ENCODE measurements at regions not wholly inside any gene's neighbourhood (a gene's known extent, or its start where the extent isn't known, plus 50 kb on each side); places are given as distances from the start of the nearest gene placed in this dataset.
A peak's percentile ranks its signal among the peaks of the same experiment; 100 is the strongest.

DNA sequence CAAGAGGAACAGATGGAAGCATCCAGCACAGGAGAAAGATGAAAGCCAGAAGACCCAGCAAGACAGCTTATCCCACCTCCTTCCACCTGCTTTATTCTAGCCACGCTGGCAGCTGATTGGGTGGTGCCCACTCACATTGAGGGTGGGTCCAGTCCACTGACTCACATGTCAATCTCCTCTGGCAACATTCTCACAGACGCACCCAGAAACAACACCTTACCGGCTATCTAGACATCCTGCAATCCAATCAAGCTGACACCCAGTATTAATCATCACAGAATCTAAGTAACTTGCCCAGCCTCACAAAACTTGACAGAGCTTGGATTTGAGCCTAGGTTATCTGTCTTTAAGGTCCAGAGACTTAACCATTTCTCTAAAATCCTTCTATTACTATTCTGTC lies 208.9 kb downstream of the PAH start:
- TF ChIP-seq, protein P1, sequence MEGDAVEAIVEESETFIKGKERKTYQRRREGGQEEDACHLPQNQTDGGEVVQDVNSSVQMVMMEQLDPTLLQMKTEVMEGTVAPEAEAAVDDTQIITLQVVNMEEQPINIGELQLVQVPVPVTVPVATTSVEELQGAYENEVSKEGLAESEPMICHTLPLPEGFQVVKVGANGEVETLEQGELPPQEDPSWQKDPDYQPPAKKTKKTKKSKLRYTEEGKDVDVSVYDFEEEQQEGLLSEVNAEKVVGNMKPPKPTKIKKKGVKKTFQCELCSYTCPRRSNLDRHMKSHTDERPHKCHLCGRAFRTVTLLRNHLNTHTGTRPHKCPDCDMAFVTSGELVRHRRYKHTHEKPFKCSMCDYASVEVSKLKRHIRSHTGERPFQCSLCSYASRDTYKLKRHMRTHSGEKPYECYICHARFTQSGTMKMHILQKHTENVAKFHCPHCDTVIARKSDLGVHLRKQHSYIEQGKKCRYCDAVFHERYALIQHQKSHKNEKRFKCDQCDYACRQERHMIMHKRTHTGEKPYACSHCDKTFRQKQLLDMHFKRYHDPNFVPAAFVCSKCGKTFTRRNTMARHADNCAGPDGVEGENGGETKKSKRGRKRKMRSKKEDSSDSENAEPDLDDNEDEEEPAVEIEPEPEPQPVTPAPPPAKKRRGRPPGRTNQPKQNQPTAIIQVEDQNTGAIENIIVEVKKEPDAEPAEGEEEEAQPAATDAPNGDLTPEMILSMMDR (IDR thresholded peaks at IDR 0.05; ENCODE audit: unreplicated experiment) = no peak
- no peak for DNase-seq
- H3K4me3 Mint-ChIP-seq (ENCODE audit: low read depth, unreplicated experiment) = no peak overlapping the region
- CTCF ChIA-PET = no interaction called here
- no peaks in the 10 kb centered on the region for H3K9me3 Mint-ChIP-seq (ENCODE audit: low read depth, unreplicated experiment)
- H3K4me1 Mint-ChIP-seq (ENCODE audit: low read depth, unreplicated experiment) = no peaks in the 10 kb centered on the region
- no TSS peak for BruUV-seq (replicated peaks)
- H3K36me3 Mint-ChIP-seq (ENCODE audit: insufficient read depth, unreplicated experiment) = no peaks in the 10 kb centered on the region
- no peaks in the 10 kb centered on the region for H3K27me3 Mint-ChIP-seq (ENCODE audit: unreplicated experiment)
- intact Hi-C loops (cut with micrococcal nuclease; ENCODE audit: unreplicated experiment) = no loop called here
- H3K27ac Mint-ChIP-seq (ENCODE audit: unreplicated experiment) = no peak overlapping the region

DNA sequence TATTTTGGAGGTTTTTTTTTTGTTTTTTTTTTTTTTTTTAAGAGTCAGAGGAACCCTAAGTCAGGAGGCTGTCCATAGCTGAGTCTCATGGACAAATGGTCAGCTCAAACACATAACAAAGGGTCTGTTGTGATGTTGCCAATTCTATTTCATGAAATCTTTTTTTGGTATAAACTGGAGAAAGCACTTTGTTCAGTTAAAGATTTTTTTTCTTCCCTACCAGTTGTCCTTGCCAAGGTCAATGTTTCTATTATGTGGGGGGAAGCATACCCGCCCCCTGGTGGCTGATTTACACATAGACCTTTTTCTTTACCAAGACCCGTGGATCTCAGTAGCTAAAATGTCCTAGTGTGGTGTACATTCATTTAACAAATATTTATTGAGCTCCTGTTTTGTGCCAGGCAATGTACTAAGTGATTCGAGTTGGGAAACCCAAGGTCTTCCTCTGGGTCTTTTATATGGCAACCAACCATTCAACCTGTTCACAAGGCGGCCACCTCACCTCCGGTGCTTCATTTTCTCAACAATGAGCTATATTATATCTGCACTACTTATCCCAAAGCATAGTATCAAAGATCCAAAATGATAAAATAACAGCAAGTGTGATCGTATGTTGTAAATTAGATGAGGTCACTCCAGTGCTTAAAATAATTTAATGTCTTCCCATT lies 214.5 kb downstream of the PAH start:
- Mint-ChIP-seq H3K4me1 (ENCODE audit: low read depth, unreplicated experiment) (no peaks in the 10 kb centered on the region), H3K4me3 (ENCODE audit: low read depth, unreplicated experiment) (no peak overlapping the region), H3K9me3 (ENCODE audit: low read depth, unreplicated experiment) (no peaks in the 10 kb centered on the region), H3K36me3 (ENCODE audit: insufficient read depth, unreplicated experiment) (no peaks in the 10 kb centered on the region), H3K27me3 (ENCODE audit: unreplicated experiment) (no peaks in the 10 kb centered on the region), H3K27ac (ENCODE audit: unreplicated experiment) (no peak overlapping the region)
- CTCF ChIA-PET = interaction anchor here (0.7 to 1.3 kb wide), 5 partner anchors 12 to 402 kb away, joined by 3 to 4 read pairs (median 3); no protein-coding TSS in a partner anchor
- intact Hi-C loops (cut with micrococcal nuclease; ENCODE audit: unreplicated experiment) = loop anchor here (5.0 kb wide), 1 partner anchor 220 kb away; the partner anchor contains the start of gene IGF1
- peak; percentile 55 for DNase-seq
- no TSS peak for BruUV-seq (replicated peaks)
- TF ChIP-seq, protein P1 (IDR thresholded peaks at IDR 0.05; ENCODE audit: unreplicated experiment) = peak; percentile 38

DNA sequence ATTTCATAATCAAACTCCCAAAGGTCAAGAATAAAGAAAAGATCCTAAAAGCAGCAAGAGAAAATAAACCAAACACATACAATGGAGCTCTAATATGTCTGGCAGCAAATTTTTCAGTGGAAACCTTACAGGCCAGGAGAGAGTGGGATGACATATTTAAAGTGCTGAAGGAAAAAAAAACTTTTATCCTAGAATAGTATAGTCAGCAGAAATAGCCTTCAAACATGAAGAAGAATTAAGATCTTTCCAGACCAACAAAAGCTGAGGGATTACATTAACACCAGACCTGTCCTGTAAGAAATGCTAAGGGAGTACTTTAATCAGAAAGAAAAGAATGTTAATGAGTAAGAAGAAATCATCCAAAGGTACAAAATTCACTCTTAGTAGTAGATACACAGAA lies 215.7 kb upstream of the IGF1 start:
- intact Hi-C loops (cut with micrococcal nuclease; ENCODE audit: unreplicated experiment) = no loop called here
- BruUV-seq (replicated peaks) = no TSS peak
- TF ChIP-seq, protein P1 (IDR thresholded peaks at IDR 0.05; ENCODE audit: unreplicated experiment) = no peak
- H3K27ac Mint-ChIP-seq (ENCODE audit: unreplicated experiment) = no peak overlapping the region
- H3K36me3 Mint-ChIP-seq (ENCODE audit: insufficient read depth, unreplicated experiment) = no peaks in the 10 kb centered on the region
- CTCF ChIA-PET = no interaction called here
- no peak overlapping the region for H3K4me3 Mint-ChIP-seq (ENCODE audit: low read depth, unreplicated experiment)
- H3K4me1 Mint-ChIP-seq (ENCODE audit: low read depth, unreplicated experiment) = peaks cover 19% of the 10 kb centered on the region
- no peak for DNase-seq
- no peaks in the 10 kb centered on the region for H3K27me3 Mint-ChIP-seq (ENCODE audit: unreplicated experiment)
- peaks cover 7% of the 10 kb centered on the region for H3K9me3 Mint-ChIP-seq (ENCODE audit: low read depth, unreplicated experiment)

DNA sequence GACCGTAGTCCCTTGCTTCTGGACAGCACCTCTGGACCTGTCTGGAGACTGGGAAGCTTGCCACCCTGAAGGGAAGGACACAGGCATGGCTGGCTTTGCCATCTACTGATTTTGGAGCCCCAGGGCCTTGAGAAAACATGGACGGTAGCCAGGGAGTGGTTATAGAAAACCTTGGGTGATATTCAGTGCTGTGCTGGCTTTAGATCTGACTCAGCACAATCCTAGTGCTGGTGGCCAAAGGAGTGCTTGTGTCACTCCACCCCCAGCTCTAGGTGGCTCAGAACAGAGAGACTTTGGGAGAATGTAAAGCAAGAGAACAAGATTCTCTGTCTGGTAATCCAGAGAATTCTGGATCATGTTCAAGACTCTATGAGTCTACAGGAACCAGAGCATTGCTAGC lies 214.5 kb upstream of the IGF1 start:
- intact Hi-C loops (cut with micrococcal nuclease; ENCODE audit: unreplicated experiment) = loop anchor here (5.0 kb wide), 2 partner anchors 113 to 133 kb away; no protein-coding TSS in a partner anchor
- CTCF ChIA-PET = interaction anchor here (0.6 kb wide), 1 partner anchor 178 kb away, joined by 3 read pairs; no protein-coding TSS in a partner anchor

More for the DNA sequence above, 214.5 kb upstream of the IGF1 start:
- H3K4me3 Mint-ChIP-seq (ENCODE audit: low read depth, unreplicated experiment) = no peak overlapping the region
- no peaks in the 10 kb centered on the region for H3K27me3 Mint-ChIP-seq (ENCODE audit: unreplicated experiment)
- BruUV-seq (replicated peaks) = no TSS peak
- peaks cover 7% of the 10 kb centered on the region for H3K9me3 Mint-ChIP-seq (ENCODE audit: low read depth, unreplicated experiment)
- no peak overlapping the region for H3K27ac Mint-ChIP-seq (ENCODE audit: unreplicated experiment)
- no peak for DNase-seq
- TF ChIP-seq, protein P1 (IDR thresholded peaks at IDR 0.05; ENCODE audit: unreplicated experiment) = no peak
- peaks cover 30% of the 10 kb centered on the region for H3K4me1 Mint-ChIP-seq (ENCODE audit: low read depth, unreplicated experiment)
- H3K36me3 Mint-ChIP-seq (ENCODE audit: insufficient read depth, unreplicated experiment) = no peaks in the 10 kb centered on the region
